ENCODE measurements at regions not wholly inside any gene's neighbourhood (a gene's known extent, or its start where the extent isn't known, plus 50 kb on each side); places are given as distances from the start of the nearest gene placed in this dataset.
A peak's percentile ranks its signal among the peaks of the same experiment; 100 is the strongest.
"Not testable (repeated sequence)": the region's sequence is repeated elsewhere in the genome, so short reads cannot be mapped to it uniquely, and the experiment has no call there.

GRCh38 chr2:47964277-47964676 is 58.0 kb upstream of the FBXO11 start:
- no peak for DNase-seq

- DNase-seq: peak; percentile 11
Observed at GRCh38 chr2:47964722-47965434, 58.6 kb upstream of the FBXO11 start.

- not testable (repeated sequence) for DNase-seq
Observed at GRCh38 chr2:47976728-47977127, 70.4 kb upstream of the FBXO11 start.

- DNase-seq: no peak
Observed at GRCh38 chr2:47984041-47984440, 77.7 kb upstream of the FBXO11 start.

GRCh38 chr2:47990503-47990902 is 84.2 kb upstream of the FBXO11 start:
- no peak for DNase-seq

- DNase-seq: no peak
Observed at GRCh38 chr2:47992671-47993070, 86.4 kb upstream of the FBXO11 start.

- DNase-seq: no peak
Observed at GRCh38 chr2:47996808-47997207, 90.5 kb upstream of the FBXO11 start.

- DNase-seq: no peak
Observed at GRCh38 chr2:47999512-47999911, 93.2 kb upstream of the FBXO11 start.

- no peak for DNase-seq
Observed at GRCh38 chr2:48001498-48001897, 95.2 kb upstream of the FBXO11 start.

GRCh38 chr2:48006094-48006493 is 99.8 kb upstream of the FBXO11 start:
- DNase-seq: no peak

- DNase-seq: no peak
Observed at GRCh38 chr2:48007699-48008268, 101.5 kb upstream of the FBXO11 start.

GRCh38 chr2:48009256-48009655 is 103.0 kb upstream of the FBXO11 start:
- no peak for DNase-seq

GRCh38 chr2:48015421-48015820 is 109.1 kb upstream of the FBXO11 start:
- DNase-seq: peak; percentile 8

GRCh38 chr2:48016225-48017019 is 110.1 kb upstream of the FBXO11 start:
- DNase-seq: peak; percentile 48

- DNase-seq: no peak
Observed at GRCh38 chr2:48017136-48017535, 110.8 kb upstream of the FBXO11 start.

GRCh38 chr2:48018480-48018879 is 112.2 kb upstream of the FBXO11 start:
- DNase-seq: no peak

- DNase-seq: no peak
Observed at GRCh38 chr2:48026865-48027264, 120.6 kb upstream of the FBXO11 start.

- no peak for DNase-seq
Observed at GRCh38 chr2:48032765-48033164, 126.5 kb upstream of the FBXO11 start.

GRCh38 chr2:48034295-48034694 is 128.0 kb upstream of the FBXO11 start:
- no peak for DNase-seq

- DNase-seq: no peak
Observed at GRCh38 chr2:48036312-48036711, 130.0 kb upstream of the FBXO11 start.

GRCh38 chr2:48039209-48039990 is 133.1 kb upstream of the FBXO11 start:
- DNase-seq: no peak

- no peak for DNase-seq
Observed at GRCh38 chr2:48043131-48043700, 136.9 kb upstream of the FBXO11 start.

GRCh38 chr2:48043746-48044145 is 137.4 kb upstream of the FBXO11 start:
- DNase-seq: no peak

Data from RPMI8226 (cell line).